Gastroesophageal sphincter (tissue), 3 donors: ENCODE measurements at regions not wholly inside any gene's neighbourhood (a gene's known extent, or its start where the extent isn't known, plus 50 kb on each side); places are given as distances from the start of the nearest gene placed in this dataset.

Source experiments
- EP300 ChIP-seq: sonication (generic); formaldehyde crosslinking; IDR thresholded peaks from one replicate; pipeline ENCODE4 v1.6.1; 2017; ENCODE audit warnings: antibody characterized with exemption, mild to moderate bottlenecking
- POLR2A ChIP-seq, 2 donors: fragments of 450-650 bp; IDR thresholded peaks; one replicate each; pipeline ENCODE4 v1.6.1; 2017; ENCODE audit warnings: antibody characterized with exemption in 2 of 2, mild to moderate bottlenecking in 2 of 2, moderate library complexity in 1 of 2
- TF ChIP-seq, protein P1 (sequence below), 4 experiments: fragments of 200-600 bp in 2 of 4; fragments of 450-650 bp in 2 of 4; sonication (generic) in 1 of 4; IDR thresholded peaks; one replicate each; pipeline ENCODE4 v1.5.1; 2017 to 2019; ENCODE audit warnings: antibody characterized with exemption in 4 of 4, mild to moderate bottlenecking in 2 of 4, moderate library complexity in 2 of 4

DNA sequence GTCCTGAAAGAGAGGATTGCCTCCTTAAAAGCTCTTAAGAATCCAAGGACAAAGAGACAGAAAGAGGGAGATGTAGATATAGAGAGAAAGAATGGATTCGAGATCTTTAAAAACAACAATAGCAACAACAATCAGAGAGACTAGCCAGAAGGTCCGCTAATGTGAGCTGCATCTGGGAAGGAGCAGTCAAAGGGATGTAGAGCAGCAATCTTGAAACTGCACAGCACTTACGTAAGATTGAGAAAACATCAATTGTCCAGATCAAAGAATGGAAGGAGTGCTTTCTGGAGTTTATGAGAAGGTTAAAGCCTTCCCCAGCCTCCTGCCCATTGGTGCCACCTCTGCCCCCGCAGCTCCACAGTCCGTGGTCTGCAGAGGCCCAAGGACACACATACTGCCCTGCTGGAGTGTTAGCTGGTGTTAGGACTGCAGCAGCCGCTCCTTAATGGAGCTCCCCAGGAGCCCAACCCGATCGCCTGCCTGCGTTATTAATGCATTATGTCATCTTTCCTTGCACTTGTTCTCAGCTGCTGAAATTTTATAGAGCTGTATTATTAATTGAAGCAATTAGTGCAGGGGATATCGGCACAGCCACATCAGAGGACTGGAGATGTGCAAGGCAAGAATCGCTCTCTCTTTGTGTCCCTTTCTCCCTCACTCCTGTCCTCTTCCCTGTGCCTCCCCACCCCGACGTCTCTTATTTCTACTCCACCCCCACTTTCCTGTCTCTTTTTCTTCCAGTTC, 73.0 kb upstream of the CALM2 start:
- TF ChIP-seq, protein P1, sequence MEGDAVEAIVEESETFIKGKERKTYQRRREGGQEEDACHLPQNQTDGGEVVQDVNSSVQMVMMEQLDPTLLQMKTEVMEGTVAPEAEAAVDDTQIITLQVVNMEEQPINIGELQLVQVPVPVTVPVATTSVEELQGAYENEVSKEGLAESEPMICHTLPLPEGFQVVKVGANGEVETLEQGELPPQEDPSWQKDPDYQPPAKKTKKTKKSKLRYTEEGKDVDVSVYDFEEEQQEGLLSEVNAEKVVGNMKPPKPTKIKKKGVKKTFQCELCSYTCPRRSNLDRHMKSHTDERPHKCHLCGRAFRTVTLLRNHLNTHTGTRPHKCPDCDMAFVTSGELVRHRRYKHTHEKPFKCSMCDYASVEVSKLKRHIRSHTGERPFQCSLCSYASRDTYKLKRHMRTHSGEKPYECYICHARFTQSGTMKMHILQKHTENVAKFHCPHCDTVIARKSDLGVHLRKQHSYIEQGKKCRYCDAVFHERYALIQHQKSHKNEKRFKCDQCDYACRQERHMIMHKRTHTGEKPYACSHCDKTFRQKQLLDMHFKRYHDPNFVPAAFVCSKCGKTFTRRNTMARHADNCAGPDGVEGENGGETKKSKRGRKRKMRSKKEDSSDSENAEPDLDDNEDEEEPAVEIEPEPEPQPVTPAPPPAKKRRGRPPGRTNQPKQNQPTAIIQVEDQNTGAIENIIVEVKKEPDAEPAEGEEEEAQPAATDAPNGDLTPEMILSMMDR (IDR thresholded peaks at IDR 0.05), result no peak
- TF ChIP-seq POLR2A (IDR thresholded peaks at IDR 0.05), result no peak
- TF ChIP-seq EP300, result no peak
